ENCODE measurements at regions not wholly inside any gene's neighbourhood (a gene's known extent, or its start where the extent isn't known, plus 50 kb on each side); places are given as distances from the start of the nearest gene placed in this dataset.

- ATAC-seq (ENCODE audit: low FRiP score) (no peak), DNase-seq (ENCODE audit: low spot score) (no peak)
- TF ChIP-seq, protein P1, sequence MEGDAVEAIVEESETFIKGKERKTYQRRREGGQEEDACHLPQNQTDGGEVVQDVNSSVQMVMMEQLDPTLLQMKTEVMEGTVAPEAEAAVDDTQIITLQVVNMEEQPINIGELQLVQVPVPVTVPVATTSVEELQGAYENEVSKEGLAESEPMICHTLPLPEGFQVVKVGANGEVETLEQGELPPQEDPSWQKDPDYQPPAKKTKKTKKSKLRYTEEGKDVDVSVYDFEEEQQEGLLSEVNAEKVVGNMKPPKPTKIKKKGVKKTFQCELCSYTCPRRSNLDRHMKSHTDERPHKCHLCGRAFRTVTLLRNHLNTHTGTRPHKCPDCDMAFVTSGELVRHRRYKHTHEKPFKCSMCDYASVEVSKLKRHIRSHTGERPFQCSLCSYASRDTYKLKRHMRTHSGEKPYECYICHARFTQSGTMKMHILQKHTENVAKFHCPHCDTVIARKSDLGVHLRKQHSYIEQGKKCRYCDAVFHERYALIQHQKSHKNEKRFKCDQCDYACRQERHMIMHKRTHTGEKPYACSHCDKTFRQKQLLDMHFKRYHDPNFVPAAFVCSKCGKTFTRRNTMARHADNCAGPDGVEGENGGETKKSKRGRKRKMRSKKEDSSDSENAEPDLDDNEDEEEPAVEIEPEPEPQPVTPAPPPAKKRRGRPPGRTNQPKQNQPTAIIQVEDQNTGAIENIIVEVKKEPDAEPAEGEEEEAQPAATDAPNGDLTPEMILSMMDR (IDR thresholded peaks at IDR 0.05) = no peak
Measured at GRCh38 chr5:91691592-91691991, 308.5 kb upstream of the ARRDC3 start.

DNA sequence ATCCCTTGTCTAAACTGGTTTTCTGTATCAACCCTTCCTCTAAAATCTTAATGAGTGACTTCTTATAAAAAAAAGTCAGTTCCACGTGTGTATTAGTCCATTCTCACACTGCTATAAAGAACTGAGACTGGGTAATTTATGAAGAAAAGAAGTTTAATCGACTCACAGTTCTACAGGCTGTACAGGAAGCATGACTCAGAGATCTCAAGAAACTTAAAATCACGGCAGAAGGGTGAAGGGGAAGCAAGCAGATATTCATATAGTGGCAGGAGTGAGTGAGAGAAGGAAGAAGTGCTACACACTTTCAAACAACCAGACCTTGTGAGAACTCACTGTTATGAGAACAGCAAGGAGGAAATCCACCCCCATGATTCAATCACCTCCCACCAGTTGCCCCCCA, 307.8 kb upstream of the ARRDC3 start:
- DNase-seq (ENCODE audit: low spot score) (no peak), ATAC-seq (ENCODE audit: low FRiP score) (no peak)
- TF ChIP-seq, protein P1 (IDR thresholded peaks at IDR 0.05) = no peak

DNA sequence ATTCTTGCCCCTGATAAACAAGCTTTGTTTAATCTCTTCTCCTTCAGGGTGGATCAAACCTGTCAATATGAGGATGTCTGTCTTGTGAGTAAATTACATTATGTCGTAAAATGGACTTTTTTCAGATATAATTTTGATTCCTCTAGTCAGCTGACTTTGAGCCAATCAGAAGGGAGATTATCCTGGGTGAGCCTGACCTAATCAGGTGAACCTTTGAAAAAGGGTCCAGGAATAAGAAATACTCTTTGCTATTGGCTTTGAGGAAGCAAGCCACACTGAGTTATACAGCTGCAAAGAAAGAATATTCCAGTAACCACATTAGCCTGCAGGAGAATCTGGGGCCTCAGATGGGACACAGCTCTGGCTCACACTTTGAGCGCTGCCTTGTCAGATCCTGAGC, 304.3 kb upstream of the ARRDC3 start:
- TF ChIP-seq, protein P1 (IDR thresholded peaks at IDR 0.05) = no peak
- DNase-seq (ENCODE audit: low spot score) (no peak), ATAC-seq (ENCODE audit: low FRiP score) (no peak)

DNA sequence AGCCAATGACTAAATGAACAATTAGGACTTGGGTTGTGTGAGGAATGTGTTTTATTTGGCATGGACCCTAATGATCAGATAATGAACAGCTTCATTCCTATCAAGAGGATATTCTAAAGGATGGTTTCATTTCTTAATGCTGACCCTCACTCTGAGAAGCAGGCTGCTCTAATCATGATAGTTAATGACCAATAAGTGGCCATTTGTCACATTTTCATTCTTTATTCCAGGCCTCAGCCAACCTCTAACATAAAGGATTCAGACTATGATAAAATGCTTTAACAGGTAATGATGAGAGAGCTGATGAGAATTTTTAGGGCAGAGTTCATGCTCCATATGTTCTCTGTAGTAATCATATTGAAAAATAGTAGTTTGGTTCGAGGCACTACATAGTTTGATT, 301.5 kb upstream of the ARRDC3 start:
- no peak for ATAC-seq (ENCODE audit: low FRiP score)
- TF ChIP-seq, protein P1 (IDR thresholded peaks at IDR 0.05) = no peak
- DNase-seq (ENCODE audit: low spot score) = no peak

DNA sequence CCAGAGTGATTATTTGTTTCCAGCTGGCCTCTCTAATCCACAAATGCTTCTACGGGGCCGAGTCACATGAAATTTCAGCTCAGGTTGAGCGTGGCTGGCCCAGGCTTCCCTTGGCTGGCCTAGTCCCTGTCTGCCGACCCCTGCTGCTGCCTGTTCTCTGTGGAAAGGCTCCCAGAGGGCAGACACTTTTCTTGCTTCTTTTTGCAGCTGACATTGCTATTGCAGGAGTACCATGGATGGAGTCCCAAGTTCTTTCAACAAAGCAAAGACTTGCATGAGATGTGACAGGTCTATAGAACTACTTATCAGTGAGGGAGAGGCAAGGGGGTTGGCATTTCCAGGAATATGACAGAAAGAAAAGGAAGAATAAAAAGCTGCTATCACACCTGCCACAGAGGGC, 287.4 kb upstream of the ARRDC3 start:
- TF ChIP-seq, protein P1 (IDR thresholded peaks at IDR 0.05) = no peak
- no peak for DNase-seq (ENCODE audit: low spot score)
- no peak for ATAC-seq (ENCODE audit: low FRiP score)

- TF ChIP-seq, protein P1 (IDR thresholded peaks at IDR 0.05) = no peak
- DNase-seq (ENCODE audit: low spot score) (no peak), ATAC-seq (ENCODE audit: low FRiP score) (no peak)
Measured at GRCh38 chr5:91670122-91670521, 287.0 kb upstream of the ARRDC3 start.

DNA sequence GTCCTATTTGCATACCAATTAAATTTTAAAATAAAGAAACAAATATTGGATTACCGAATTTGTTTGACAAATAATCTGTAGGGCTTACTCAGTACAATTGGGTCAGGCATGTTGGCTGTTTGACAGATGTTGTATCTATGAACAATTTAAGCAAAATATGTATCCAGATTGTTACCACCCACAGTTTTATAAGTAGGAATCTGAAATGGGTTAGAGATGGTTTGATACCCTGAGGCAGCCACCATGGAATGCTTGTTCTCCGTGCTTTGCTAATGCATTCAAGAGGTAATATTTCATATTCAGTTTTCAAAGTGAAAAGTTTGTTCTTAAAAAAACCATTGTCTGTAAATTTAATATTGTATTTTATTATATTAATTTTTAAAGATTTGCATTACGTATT, 285.1 kb upstream of the ARRDC3 start:
- no peak for DNase-seq (ENCODE audit: low spot score)
- no peak for ATAC-seq (ENCODE audit: low FRiP score)
- TF ChIP-seq, protein P1 (IDR thresholded peaks at IDR 0.05) = no peak
